HG03571 (cell line): ENCODE measurements at regions not wholly inside any gene's neighbourhood (a gene's known extent, or its start where the extent isn't known, plus 50 kb on each side); places are given as distances from the start of the nearest gene placed in this dataset.

ENCODE experiments used
- ATAC-seq: cut with Tn5 transposase; IDR thresholded peaks from one replicate; pipeline ENCODE4 v1.9.1; 2021; ENCODE audit not compliant: unreplicated experiment

GRCh38 chr2:56099963-56100362 lies 83.8 kb upstream of the CCDC85A start:
- ATAC-seq = no peak

- no peak for ATAC-seq
Observed at GRCh38 chr2:56100791-56101312, 82.9 kb upstream of the CCDC85A start.

- no peak for ATAC-seq
Observed at GRCh38 chr2:56102098-56102497, 81.7 kb upstream of the CCDC85A start.

- no peak for ATAC-seq
Observed at GRCh38 chr2:56102866-56103265, 80.9 kb upstream of the CCDC85A start.

GRCh38 chr2:56104962-56105361 lies 78.8 kb upstream of the CCDC85A start:
- ATAC-seq = no peak

- no peak for ATAC-seq
Observed at GRCh38 chr2:56107502-56108220, 76.1 kb upstream of the CCDC85A start.

- no peak for ATAC-seq
Observed at GRCh38 chr2:56108806-56109205, 75.0 kb upstream of the CCDC85A start.

- no peak for ATAC-seq
Observed at GRCh38 chr2:56109994-56110393, 73.8 kb upstream of the CCDC85A start.

- ATAC-seq = no peak
Observed at GRCh38 chr2:56113382-56113975, 70.3 kb upstream of the CCDC85A start.

- no peak for ATAC-seq
Observed at GRCh38 chr2:56117764-56118163, 66.0 kb upstream of the CCDC85A start.

- no peak for ATAC-seq
Observed at GRCh38 chr2:56118474-56118873, 65.3 kb upstream of the CCDC85A start.

- no peak for ATAC-seq
Observed at GRCh38 chr2:56121995-56122394, 61.8 kb upstream of the CCDC85A start.

- no peak for ATAC-seq
Observed at GRCh38 chr2:56123538-56123937, 60.3 kb upstream of the CCDC85A start.

GRCh38 chr2:56127010-56127409 lies 56.8 kb upstream of the CCDC85A start:
- no peak for ATAC-seq

- ATAC-seq = no peak
Observed at GRCh38 chr2:56127463-56128152, 56.2 kb upstream of the CCDC85A start.

- no peak for ATAC-seq
Observed at GRCh38 chr2:56128235-56128634, 55.6 kb upstream of the CCDC85A start.

GRCh38 chr2:56130463-56131070 lies 53.2 kb upstream of the CCDC85A start:
- no peak for ATAC-seq

GRCh38 chr2:56132138-56132537 lies 51.7 kb upstream of the CCDC85A start:
- ATAC-seq = no peak

GRCh38 chr2:56133441-56133840 lies 50.3 kb upstream of the CCDC85A start:
- ATAC-seq = no peak

- no peak for ATAC-seq
Observed at GRCh38 chr2:56133931-56134629, 49.7 kb upstream of the CCDC85A start.
